HepG2 (cell line): ENCODE measurements at regions not wholly inside any gene's neighbourhood (a gene's known extent, or its start where the extent isn't known, plus 50 kb on each side); places are given as distances from the start of the nearest gene placed in this dataset.

ENCODE experiments used
- ATAC-seq: fragments of 200-7000 bp; cut with Tn5 transposase; 3 replicates; pipeline ENCODE4 v1.9.1; 2020; ENCODE audit warnings: mild to moderate bottlenecking, moderate library complexity
- BruUV-seq: library from RNA; stranded (reverse); fragments of 400-500 nt; replicated peaks from 2 replicates; lab custom pipeline; 2021; lab: Mats Ljungman, UMichigan
- CTCF ChIA-PET: fragments of 300-600 bp; formaldehyde crosslinking; extraction: SDS; loops from one replicate; lab custom pipeline; 2021; ENCODE audit warnings: low total read pairs, inconsistent platforms, low intra/inter-chr PET ratio; lab: Yijun Ruan, JAX
- POLR2A ChIA-PET: fragments of 350-600 bp; sonication (Branson Sonifier 250); formaldehyde crosslinking; loops from one replicate; lab custom pipeline; 2020; ENCODE audit warnings: antibody characterized with exemption, inconsistent platforms; lab: Yijun Ruan, JAX
- DNase-seq: peaks from one replicate; pipeline ENCODE4 v3.0.0-alpha.2; 2015; ENCODE audit warnings: low spot score
- FAIRE-seq: peaks from 3 replicates; lab custom pipeline; 2011; peaks lifted over from hg19 to GRCh38; lab: Jason Lieb, UNC
- H2AFZ ChIP-seq: one replicate; pipeline ENCODE4 v1.6.1; 2011; ENCODE audit warnings: low read length, inconsistent platforms
- H3K27ac ChIP-seq: fragments of 300-600 bp; 3 replicates; pipeline ENCODE4 v1.8.0; 2011; ENCODE audit warnings: mixed run types, mild to moderate bottlenecking, mixed read lengths, low read length, inconsistent platforms; ENCODE audit not compliant: insufficient read depth; ENCODE audit errors: extremely low read length
- H3K27me3 ChIP-seq, 2 experiments: fragments of 200-600 bp in 1 of 2; 2 replicates in 1 of 2; 3 replicates in 1 of 2; pipeline versions ENCODE4 v1.6.0 to v1.8.0; 2011; ENCODE audit warnings: low read length in 2 of 2, mild to moderate bottlenecking in 2 of 2, moderate library complexity in 2 of 2, inconsistent platforms in 1 of 2; ENCODE audit not compliant: insufficient read depth in 2 of 2, control insufficient read depth in 1 of 2
- H3K36me3 ChIP-seq, 2 experiments: fragments of 200-600 bp in 1 of 2; replicated peaks in 1 of 2; 2 replicates in 1 of 2; 3 replicates in 1 of 2; pipeline versions ENCODE4 v1.5.1 to v1.8.0; 2011; ENCODE audit warnings: low read length in 2 of 2, inconsistent platforms in 1 of 2; ENCODE audit not compliant: insufficient read depth in 2 of 2, control insufficient read depth in 1 of 2
- H3K4me1 ChIP-seq: 2 replicates; pipeline ENCODE4 v1.5.1; 2012; ENCODE audit warnings: low read length, inconsistent platforms; ENCODE audit not compliant: insufficient read depth
- H3K4me2 ChIP-seq: 2 replicates; pipeline ENCODE4 v1.6.0; 2011; ENCODE audit warnings: low read depth, low read length, inconsistent platforms
- H3K4me3 ChIP-seq, 3 experiments: fragments of 200-600 bp in 1 of 3; sonication (generic), shearing (Covaris generic) in 1 of 3; replicated peaks in 1 of 3; 2 replicates each; pipeline ENCODE4 v1.5.1; 2011 to 2016; ENCODE audit warnings: low read length in 3 of 3, inconsistent platforms in 2 of 3, low read depth in 2 of 3, mild to moderate bottlenecking in 2 of 3, control low read depth in 1 of 3, mixed read lengths in 1 of 3; ENCODE audit not compliant: insufficient read depth in 1 of 3
- H3K79me2 ChIP-seq: one replicate; pipeline ENCODE4 v1.6.1; 2011; ENCODE audit warnings: low read length, inconsistent platforms; ENCODE audit not compliant: insufficient read depth
- H3K9ac ChIP-seq: 2 replicates; pipeline ENCODE4 v1.6.0; 2011; ENCODE audit warnings: mild to moderate bottlenecking, low read depth, low read length, inconsistent platforms; ENCODE audit not compliant: insufficient read depth
- H3K9me3 ChIP-seq: 2 replicates; pipeline ENCODE4 v1.5.1; 2012; ENCODE audit warnings: mild to moderate bottlenecking, low read length
- H4K20me1 ChIP-seq: 2 replicates; pipeline ENCODE4 v1.6.0; 2011; ENCODE audit warnings: inconsistent platforms, mild to moderate bottlenecking, low read length, moderate library complexity; ENCODE audit not compliant: insufficient read depth
- DMAP1 ChIP-seq: IDR thresholded peaks from 2 replicates; pipeline ENCODE4 v1.6.1; 2016
- ELF4 ChIP-seq: sonication (generic); formaldehyde crosslinking; IDR thresholded peaks from 2 replicates; pipeline ENCODE4 v1.5.0; 2020; ENCODE audit warnings: missing genetic modification reagents, mild to moderate bottlenecking, moderate library complexity, borderline replicate concordance
- HNRNPK ChIP-seq: fragments of 200-400 bp; formaldehyde crosslinking; IDR thresholded peaks from 2 replicates; pipeline ENCODE4 v1.6.1; 2018; ENCODE audit warnings: low read length, low read depth, moderate library complexity, mild to moderate bottlenecking; ENCODE audit not compliant: poor library complexity, severe bottlenecking
- HOXA9 ChIP-seq: sonication (generic); formaldehyde crosslinking; IDR thresholded peaks from 2 replicates; pipeline ENCODE4 v1.8.1; 2022; ENCODE audit warnings: missing genetic modification reagents, mild to moderate bottlenecking, moderate library complexity, borderline replicate concordance
- KLF11 ChIP-seq: IDR thresholded peaks from 2 replicates; pipeline ENCODE4 v1.6.1; 2016; ENCODE audit warnings: missing compliant biosample characterization
- MIER2 ChIP-seq: IDR thresholded peaks from 2 replicates; pipeline ENCODE4 v1.6.1; 2016; ENCODE audit warnings: missing biosample characterization, missing genetic modification reagents
- RCOR2 ChIP-seq: IDR thresholded peaks from 2 replicates; pipeline ENCODE4 v1.6.1; 2016; ENCODE audit warnings: missing biosample characterization, missing genetic modification reagents
- REXO4 ChIP-seq: sonication (generic); formaldehyde crosslinking; IDR thresholded peaks from 2 replicates; pipeline ENCODE4 v1.8.0; 2022; ENCODE audit warnings: missing genetic modification reagents, mild to moderate bottlenecking, borderline replicate concordance
- TAF15 ChIP-seq: fragments of 200-400 bp; formaldehyde crosslinking; IDR thresholded peaks from one replicate; pipeline ENCODE4 v1.6.1; 2018; ENCODE audit warnings: mild to moderate bottlenecking, low read depth, low read length; ENCODE audit not compliant: poor library complexity, severe bottlenecking
- YY1 ChIP-seq: IDR thresholded peaks from 2 replicates; pipeline ENCODE4 v1.6.1; 2011; ENCODE audit warnings: low read length, low read depth, moderate library complexity, mild to moderate bottlenecking; ENCODE audit not compliant: insufficient read depth, insufficient replicate concordance
- ZNF251 ChIP-seq: sonication (generic); formaldehyde crosslinking; IDR thresholded peaks from 2 replicates; pipeline ENCODE4 v1.9.0; 2021; ENCODE audit warnings: mild to moderate bottlenecking, missing genetic modification reagents
- ZNF430 ChIP-seq: sonication (generic); formaldehyde crosslinking; IDR thresholded peaks from 2 replicates; pipeline ENCODE4 v1.9.0; 2021; ENCODE audit warnings: mild to moderate bottlenecking, missing genetic modification reagents
- ZNF589 ChIP-seq: sonication (generic); formaldehyde crosslinking; conservative IDR thresholded peaks from 2 replicates; pipeline ENCODE4 v1.8.0; 2022; ENCODE audit warnings: mild to moderate bottlenecking, moderate library complexity, missing genetic modification reagents
- ZZZ3 ChIP-seq: sonication (generic); formaldehyde crosslinking; IDR thresholded peaks from 2 replicates; pipeline ENCODE4 v1.4.0; 2020; ENCODE audit warnings: missing genetic modification reagents, mild to moderate bottlenecking, borderline replicate concordance
- WGBS: methylation state at CpG from one replicate; pipeline ENCODE4 v1.1.6; 2017; ENCODE audit warnings: low lambda C conversion rate; 5-methylcytosine and 5-hydroxymethylcytosine counted together
- in situ Hi-C: cut with HindIII; loops from 2 replicates; pipeline ENCODE4 v1.10.0; 2017; ENCODE audit warnings: low pct_unique_long_range_greater_than_20kb; ENCODE audit not compliant: extremely low pct_ligation_motif_present
- intact Hi-C: fragments of 100-400 bp; cut with micrococcal nuclease; formaldehyde crosslinking; loops from one replicate; pipeline ENCODE4 v1.10.0; 2022; ENCODE audit not compliant: unreplicated experiment
- TF ChIP-seq, protein P1 (sequence below): sonication (generic); formaldehyde crosslinking; IDR thresholded peaks from 2 replicates; pipeline ENCODE4 v1.5.0; 2020; ENCODE audit warnings: mild to moderate bottlenecking, missing genetic modification reagents
- TF ChIP-seq, protein P2 (sequence below): sonication (generic); formaldehyde crosslinking; IDR thresholded peaks from 2 replicates; pipeline ENCODE4; 2020; ENCODE audit warnings: missing genetic modification reagents, mild to moderate bottlenecking, borderline replicate concordance

DNA sequence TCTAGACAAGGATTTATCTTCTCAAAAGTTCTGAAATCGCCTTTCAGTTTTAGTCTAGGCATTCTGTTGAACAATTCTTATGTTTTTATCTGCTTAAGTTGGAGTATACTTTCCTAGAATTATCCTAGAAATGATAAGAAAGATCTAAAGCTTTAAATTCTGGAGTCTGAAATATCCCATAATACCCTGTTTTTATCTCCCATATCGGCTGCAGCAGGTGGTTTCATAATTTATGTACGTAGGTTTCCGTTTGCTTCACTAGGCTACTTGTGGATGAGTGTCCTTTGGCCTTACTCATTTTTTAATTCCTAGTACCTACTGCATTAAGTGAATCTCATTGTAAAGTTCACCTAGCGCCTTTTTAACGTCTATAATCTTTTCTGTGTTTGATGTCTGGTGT lies 58.5 kb upstream of the MGAT5 start:
- Histone ChIP-seq H3K36me3 (no peaks in the 10 kb centered on the region; a peak in 1 of 5 replicates), H3K27ac (no peak overlapping the region), H3K9me3 (no peaks in the 10 kb centered on the region)
- CTCF ChIA-PET, result no interaction called here
- POLR2A ChIA-PET, result no interaction called here
- TF ChIP-seq REXO4 (CRISPR knock-in tag) (no peak), HOXA9 (CRISPR knock-in tag) (no peak), ZZZ3 (no peak), ZNF430 (no peak)
- TF ChIP-seq, all 625 proteins: peak for 0
- 95% methylated on average over 6 of the region's 6 CpGs for WGBS
- no peak for FAIRE-seq
- Histone ChIP-seq H3K79me2 (peaks cover 30% of the 10 kb centered on the region), H3K4me3 (no peak overlapping the region), H3K4me2 (no peak overlapping the region), H3K27me3 (no peaks in the 10 kb centered on the region), H2AFZ (no peak overlapping the region), H3K9ac (no peak overlapping the region), H3K4me1 (peaks cover 17% of the 10 kb centered on the region), H4K20me1 (peaks cover 4% of the 10 kb centered on the region; the same call in 1 of the 2 replicates)
- BruUV-seq, result no TSS peak
- no peak for ATAC-seq
- DNase-seq, result no peak
- intact Hi-C loops, result no loop called here
- in situ Hi-C loops, result no loop called here

DNA sequence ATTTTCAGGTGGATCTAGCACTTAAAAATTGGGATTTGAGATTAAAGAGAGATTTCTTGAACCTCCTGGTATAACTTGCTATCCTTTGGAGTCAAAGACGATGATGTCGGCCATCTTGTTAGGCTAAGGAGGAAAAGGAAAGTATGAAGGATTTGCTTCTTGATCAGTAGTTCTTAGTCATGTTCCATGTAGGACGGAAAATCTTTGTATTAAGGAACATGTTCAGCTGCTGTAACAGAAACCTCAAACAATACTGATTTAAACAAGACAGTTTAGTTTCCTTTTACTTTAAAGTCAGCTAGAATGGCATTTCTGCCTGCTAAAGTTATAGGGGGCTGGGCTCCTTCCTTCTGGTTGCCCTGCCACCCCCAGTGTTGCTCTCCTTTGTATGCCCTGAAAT lies 56.4 kb upstream of the MGAT5 start:
- H3K79me2 ChIP-seq, result peaks cover 42% of the 10 kb centered on the region
- H3K36me3 ChIP-seq, result no peaks in the 10 kb centered on the region
- H2AFZ ChIP-seq, result no peak overlapping the region
- no peaks in the 10 kb centered on the region for H3K27me3 ChIP-seq
- BruUV-seq, result no TSS peak
- peaks cover 17% of the 10 kb centered on the region for H3K4me1 ChIP-seq
- peaks cover 4% of the 10 kb centered on the region; the same call in 1 of the 2 replicates for H4K20me1 ChIP-seq
- H3K4me3 ChIP-seq, result no peak overlapping the region
- in situ Hi-C loops (no loop called here), intact Hi-C loops (no loop called here)
- FAIRE-seq (no peak), DNase-seq (no peak), ATAC-seq (no peak)
- no peak overlapping the region for H3K4me2 ChIP-seq
- POLR2A ChIA-PET, result no interaction called here
- CTCF ChIA-PET, result no interaction called here
- H3K9ac ChIP-seq, result no peak overlapping the region
- H3K9me3 ChIP-seq, result no peaks in the 10 kb centered on the region
- H3K27ac ChIP-seq, result no peak overlapping the region
- WGBS, result 98% methylated on average over 3 of the region's 3 CpGs
- TF ChIP-seq HNRNPK, result no peak
- TF ChIP-seq YY1, result no peak
- TF ChIP-seq DMAP1 (CRISPR knock-in tag), result no peak
- TF ChIP-seq ZNF251 (CRISPR knock-in tag), result no peak
- no peak for TF ChIP-seq KLF11 (CRISPR knock-in tag)
- TF ChIP-seq, protein P1, sequence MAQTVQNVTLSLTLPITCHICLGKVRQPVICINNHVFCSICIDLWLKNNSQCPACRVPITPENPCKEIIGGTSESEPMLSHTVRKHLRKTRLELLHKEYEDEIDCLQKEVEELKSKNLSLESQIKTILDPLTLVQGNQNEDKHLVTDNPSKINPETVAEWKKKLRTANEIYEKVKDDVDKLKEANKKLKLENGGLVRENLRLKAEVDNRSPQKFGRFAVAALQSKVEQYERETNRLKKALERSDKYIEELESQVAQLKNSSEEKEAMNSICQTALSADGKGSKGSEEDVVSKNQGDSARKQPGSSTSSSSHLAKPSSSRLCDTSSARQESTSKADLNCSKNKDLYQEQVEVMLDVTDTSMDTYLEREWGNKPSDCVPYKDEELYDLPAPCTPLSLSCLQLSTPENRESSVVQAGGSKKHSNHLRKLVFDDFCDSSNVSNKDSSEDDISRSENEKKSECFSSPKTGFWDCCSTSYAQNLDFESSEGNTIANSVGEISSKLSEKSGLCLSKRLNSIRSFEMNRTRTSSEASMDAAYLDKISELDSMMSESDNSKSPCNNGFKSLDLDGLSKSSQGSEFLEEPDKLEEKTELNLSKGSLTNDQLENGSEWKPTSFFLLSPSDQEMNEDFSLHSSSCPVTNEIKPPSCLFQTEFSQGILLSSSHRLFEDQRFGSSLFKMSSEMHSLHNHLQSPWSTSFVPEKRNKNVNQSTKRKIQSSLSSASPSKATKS (CRISPR knock-in tag), result no peak
- TF ChIP-seq MIER2 (CRISPR knock-in tag), result no peak
- TF ChIP-seq ZNF589, result no peak
- TF ChIP-seq TAF15, result no peak
- TF ChIP-seq, protein P2, sequence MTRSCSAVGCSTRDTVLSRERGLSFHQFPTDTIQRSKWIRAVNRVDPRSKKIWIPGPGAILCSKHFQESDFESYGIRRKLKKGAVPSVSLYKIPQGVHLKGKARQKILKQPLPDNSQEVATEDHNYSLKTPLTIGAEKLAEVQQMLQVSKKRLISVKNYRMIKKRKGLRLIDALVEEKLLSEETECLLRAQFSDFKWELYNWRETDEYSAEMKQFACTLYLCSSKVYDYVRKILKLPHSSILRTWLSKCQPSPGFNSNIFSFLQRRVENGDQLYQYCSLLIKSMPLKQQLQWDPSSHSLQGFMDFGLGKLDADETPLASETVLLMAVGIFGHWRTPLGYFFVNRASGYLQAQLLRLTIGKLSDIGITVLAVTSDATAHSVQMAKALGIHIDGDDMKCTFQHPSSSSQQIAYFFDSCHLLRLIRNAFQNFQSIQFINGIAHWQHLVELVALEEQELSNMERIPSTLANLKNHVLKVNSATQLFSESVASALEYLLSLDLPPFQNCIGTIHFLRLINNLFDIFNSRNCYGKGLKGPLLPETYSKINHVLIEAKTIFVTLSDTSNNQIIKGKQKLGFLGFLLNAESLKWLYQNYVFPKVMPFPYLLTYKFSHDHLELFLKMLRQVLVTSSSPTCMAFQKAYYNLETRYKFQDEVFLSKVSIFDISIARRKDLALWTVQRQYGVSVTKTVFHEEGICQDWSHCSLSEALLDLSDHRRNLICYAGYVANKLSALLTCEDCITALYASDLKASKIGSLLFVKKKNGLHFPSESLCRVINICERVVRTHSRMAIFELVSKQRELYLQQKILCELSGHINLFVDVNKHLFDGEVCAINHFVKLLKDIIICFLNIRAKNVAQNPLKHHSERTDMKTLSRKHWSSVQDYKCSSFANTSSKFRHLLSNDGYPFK (CRISPR knock-in tag), result no peak
- no peak for TF ChIP-seq ELF4 (CRISPR knock-in tag)
- TF ChIP-seq RCOR2, result no peak
